GM12878 (cell line): ENCODE measurements at regions not wholly inside any gene's neighbourhood (a gene's known extent, or its start where the extent isn't known, plus 50 kb on each side); places are given as distances from the start of the nearest gene placed in this dataset.

ENCODE experiments used
- ATAC-seq: fragments of 200-7000 bp; cut with Tn5 transposase; 3 replicates; pipeline ENCODE4 v1.9.1; 2020; ENCODE audit warnings: mild to moderate bottlenecking, moderate library complexity
- BruUV-seq: library from RNA; stranded (reverse); fragments of 400-500 nt; replicated peaks from 2 replicates; lab custom pipeline; 2021; lab: Mats Ljungman, UMichigan
- CTCF ChIA-PET: fragments of 300-600 bp; sonication (Branson Sonifier 250); formaldehyde crosslinking; extraction: SDS; loops from one replicate; lab custom pipeline; 2021; ENCODE audit warnings: inconsistent platforms; lab: Yijun Ruan, JAX
- POLR2A ChIA-PET: fragments of 350-600 bp; formaldehyde crosslinking; extraction: SDS; loops from one replicate; lab custom pipeline; 2021; ENCODE audit warnings: inconsistent platforms; lab: Charles Lee
- RAD21 ChIA-PET: fragments of 300-600 bp; sonication (Branson Sonifier 250); formaldehyde crosslinking; loops from one replicate; lab custom pipeline; 2023; ENCODE audit warnings: antibody characterized with exemption; ENCODE audit not compliant: unreplicated experiment; lab: Charles Lee
- SMC1A ChIA-PET: fragments of 300-600 bp; sonication (Branson Sonifier 250); formaldehyde crosslinking; loops from one replicate; lab custom pipeline; 2023; ENCODE audit not compliant: unreplicated experiment, uncharacterized antibody; lab: Charles Lee
- DNase-seq: peaks from one replicate; pipeline ENCODE4 v3.0.0-alpha.2; 2011; ENCODE audit warnings: low read depth, low spot score
- FAIRE-seq: peaks from 3 replicates; lab custom pipeline; 2011; peaks lifted over from hg19 to GRCh38; lab: Jason Lieb, UNC
- H2AFZ ChIP-seq: 2 replicates; pipeline ENCODE4 v1.6.0; 2011; ENCODE audit warnings: low read depth, low read length, control low read depth; ENCODE audit not compliant: control insufficient read depth
- H3K27ac ChIP-seq: 2 replicates; pipeline ENCODE4 v1.5.1; 2011; ENCODE audit warnings: control low read depth; ENCODE audit not compliant: control insufficient read depth, insufficient read depth
- H3K27me3 ChIP-seq, 2 experiments: replicated peaks in 1 of 2; 2 replicates each; pipeline versions ENCODE4 v1.6.0 to v1.6.1; 2011; ENCODE audit warnings: low read length in 1 of 2; ENCODE audit not compliant: control insufficient read depth in 2 of 2, insufficient read depth in 2 of 2
- H3K36me3 ChIP-seq, 2 experiments: 2 replicates each; pipeline ENCODE4 v1.5.1; 2011; ENCODE audit warnings: low read length in 1 of 2; ENCODE audit not compliant: control insufficient read depth in 2 of 2, insufficient read depth in 2 of 2
- H3K4me1 ChIP-seq: 2 replicates; pipeline ENCODE4 v1.6.1; 2011; ENCODE audit warnings: mild to moderate bottlenecking, low read length, moderate library complexity, mixed read lengths; ENCODE audit not compliant: control insufficient read depth, insufficient read depth
- H3K4me2 ChIP-seq: 2 replicates; pipeline ENCODE4 v1.6.0; 2011; ENCODE audit warnings: control low read depth; ENCODE audit not compliant: control insufficient read depth, insufficient read depth
- H3K4me3 ChIP-seq: fragments of 200-600 bp; sonication (generic); 2 replicates; pipeline ENCODE4 v1.5.1; 2016
- H3K79me2 ChIP-seq: 2 replicates; pipeline ENCODE4 v1.6.0; 2011; ENCODE audit warnings: low read length; ENCODE audit not compliant: control insufficient read depth, insufficient read depth
- H3K9ac ChIP-seq: 2 replicates; pipeline ENCODE4 v1.8.0; 2011; ENCODE audit warnings: low read length, control low read depth, mixed read lengths; ENCODE audit not compliant: control insufficient read depth, insufficient read depth
- H3K9me3 ChIP-seq: replicated peaks from 3 replicates; pipeline ENCODE4 v1.5.1; 2011; ENCODE audit warnings: mild to moderate bottlenecking, low read length; ENCODE audit not compliant: control insufficient read depth, insufficient read depth
- H4K20me1 ChIP-seq: 2 replicates; pipeline ENCODE4 v1.6.0; 2011; ENCODE audit not compliant: control insufficient read depth, insufficient read depth
- CREB1 ChIP-seq: IDR thresholded peaks from 2 replicates; pipeline ENCODE4 v1.6.1; 2012; ENCODE audit warnings: low read depth, mild to moderate bottlenecking, inconsistent platforms
- EZH2 ChIP-seq: IDR thresholded peaks from 2 replicates; pipeline ENCODE4 v1.6.1; 2012; ENCODE audit warnings: low read depth, mild to moderate bottlenecking, control low read depth, inconsistent platforms, low read length, borderline replicate concordance; ENCODE audit not compliant: control insufficient read depth
- NR2F1 ChIP-seq: fragments of 450-650 bp; conservative IDR thresholded peaks from 2 replicates; pipeline ENCODE4 v1.6.1; 2017; ENCODE audit warnings: mild to moderate bottlenecking
- POLR2AphosphoS2 ChIP-seq: IDR thresholded peaks from 2 replicates; pipeline ENCODE4 v1.6.1; 2011; ENCODE audit warnings: low read depth, mild to moderate bottlenecking, low read length, improper control_type of control experiment, moderate library complexity
- SMARCA5 ChIP-seq: fragments of 450-650 bp; IDR thresholded peaks from 2 replicates; pipeline ENCODE4 v1.6.1; 2017; ENCODE audit warnings: mild to moderate bottlenecking
- SMC3 ChIP-seq: IDR thresholded peaks from 2 replicates; pipeline ENCODE4 v1.6.1; 2011; ENCODE audit warnings: low read length, improper control_type of control experiment, borderline replicate concordance
- SREBF1 ChIP-seq: IDR thresholded peaks from 2 replicates; pipeline ENCODE4 v1.6.1; 2012; ENCODE audit warnings: mild to moderate bottlenecking, low read length
- ZNF274 ChIP-seq: IDR thresholded peaks from one replicate; pipeline ENCODE4 v1.8.0; 2011; ENCODE audit not compliant: insufficient read length, insufficient read depth
- WGBS: methylation state at CpG from one replicate; pipeline ENCODE4 v1.1.6; 2016; ENCODE audit warnings: low lambda C conversion rate; ENCODE audit not compliant: insufficient replicate concordance, insufficient coverage; ENCODE audit errors: missing lambda C conversion rate; 5-methylcytosine and 5-hydroxymethylcytosine counted together
- in situ Hi-C: fragments of 300-500 bp; cut with MboI; formaldehyde crosslinking; loops from 9 replicates; pipeline ENCODE4 v1.14.3; 2018; ENCODE audit warnings: mixed read lengths
- intact Hi-C: fragments of 100-400 bp; cut with micrococcal nuclease; formaldehyde crosslinking; loops from one replicate; pipeline ENCODE4 v1.14.2; 2022; ENCODE audit not compliant: unreplicated experiment

- H3K4me2 ChIP-seq: no peak overlapping the region
- H3K79me2 ChIP-seq: no peaks in the 10 kb centered on the region
- DNase-seq (no peak), FAIRE-seq (no peak), ATAC-seq (no peak)
- CTCF ChIA-PET: no interaction called here
- no peaks in the 10 kb centered on the region for H3K36me3 ChIP-seq
- in situ Hi-C loops (no loop called here), intact Hi-C loops (no loop called here)
- no peak overlapping the region for H3K9ac ChIP-seq
- TF ChIP-seq CREB1: no peak
- no peak for TF ChIP-seq SMC3
- no peak for TF ChIP-seq SMARCA5
- TF ChIP-seq ZNF274: no peak
- TF ChIP-seq NR2F1: no peak
- TF ChIP-seq POLR2AphosphoS2: no peak
- no peak for TF ChIP-seq SREBF1
- TF ChIP-seq EZH2: no peak
- no peak overlapping the region for H3K27ac ChIP-seq
- RAD21 ChIA-PET: no interaction called here
- SMC1A ChIA-PET: no interaction called here
- no peaks in the 10 kb centered on the region for H4K20me1 ChIP-seq
- no peaks in the 10 kb centered on the region for H3K27me3 ChIP-seq
- H2AFZ ChIP-seq: no peak overlapping the region
- BruUV-seq: no TSS peak
- 37% methylated on average over 5 of the region's 5 CpGs for WGBS
- POLR2A ChIA-PET: no interaction called here
- no peaks in the 10 kb centered on the region for H3K9me3 ChIP-seq
- H3K4me3 ChIP-seq: no peak overlapping the region
- no peaks in the 10 kb centered on the region for H3K4me1 ChIP-seq
These were observed 1073.4 kb downstream of the EFNB2 start for GRCh38 chr13:105462098-105462497.

GRCh38 chr13:105452895-105453294, 1082.6 kb downstream of the EFNB2 start:
- CTCF ChIA-PET: interaction anchor here (0.6 to 1.0 kb wide), 2 partner anchors 115 to 1187 kb away, joined by 3 to 4 read pairs; no protein-coding TSS in a partner anchor
- Histone ChIP-seq H2AFZ (no peak overlapping the region), H3K79me2 (no peaks in the 10 kb centered on the region), H3K4me2 (no peak overlapping the region), H3K9ac (no peak overlapping the region), H3K27ac (no peak overlapping the region), H3K4me3 (no peak overlapping the region), H3K27me3 (no peaks in the 10 kb centered on the region), H3K36me3 (no peaks in the 10 kb centered on the region), H3K4me1 (no peaks in the 10 kb centered on the region), H3K9me3 (no peaks in the 10 kb centered on the region), H4K20me1 (no peaks in the 10 kb centered on the region)
- POLR2A ChIA-PET: no interaction called here
- BruUV-seq: no TSS peak
- in situ Hi-C loops: no loop called here
- 50% methylated on average over 2 of the region's 2 CpGs for WGBS
- RAD21 ChIA-PET: no interaction called here
- no peak for ATAC-seq
- TF ChIP-seq CREB1: no peak
- no peak for DNase-seq
- SMC1A ChIA-PET: no interaction called here
- FAIRE-seq: no peak
- intact Hi-C loops: no loop called here
